ENCODE measurements at regions not wholly inside any gene's neighbourhood (a gene's known extent, or its start where the extent isn't known, plus 50 kb on each side); places are given as distances from the start of the nearest gene placed in this dataset.

DNA sequence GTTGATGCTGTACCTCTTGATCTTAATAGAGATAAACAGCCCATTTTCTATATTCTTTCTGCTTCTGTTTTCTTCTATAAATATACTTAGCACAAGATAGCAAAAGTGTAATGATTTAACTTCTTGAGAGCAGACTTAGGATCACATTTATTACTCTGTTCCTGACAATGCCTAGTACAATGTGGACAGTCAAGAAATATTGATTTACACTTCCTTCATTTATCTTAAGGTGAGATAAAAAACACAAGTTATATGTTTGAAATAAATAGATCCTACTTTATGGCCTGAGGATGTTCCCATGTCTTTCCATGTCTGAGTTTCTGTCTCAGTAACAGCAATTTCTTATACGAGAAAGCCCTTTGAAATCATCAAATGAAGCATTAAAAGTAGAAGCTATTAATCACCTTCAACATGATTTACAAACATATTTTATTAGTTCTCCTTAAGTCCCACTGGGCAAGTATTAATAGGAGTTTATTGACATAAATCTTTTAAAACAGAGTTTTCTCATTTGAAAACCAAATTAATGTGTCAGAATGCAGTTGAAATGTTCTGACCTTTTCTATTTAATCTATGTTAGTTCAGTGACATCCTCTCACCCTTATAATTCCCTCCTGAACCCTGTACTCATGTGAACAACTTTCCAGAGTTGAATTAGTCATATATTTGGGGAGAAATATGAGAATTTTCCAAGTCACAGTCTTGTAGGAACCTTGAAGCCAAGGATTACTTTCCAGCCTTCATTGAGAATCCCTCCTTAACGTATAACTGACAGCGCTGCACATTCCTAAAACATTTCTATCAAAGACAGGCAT lies 1611.7 kb upstream of the TENM4 start:
- Histone ChIP-seq H3F3A (ENCODE audit: insufficient read depth, low read length) (no peaks in the 10 kb centered on the region), H3K9me3 (ENCODE audit: low read length) (no peaks in the 10 kb centered on the region), H4K20me1 (ENCODE audit: insufficient read depth, low read length) (no peaks in the 10 kb centered on the region), H3K79me2 (ENCODE audit: insufficient read depth, low read length) (no peaks in the 10 kb centered on the region), H3K4me3 (ENCODE audit: low read depth, low read length, poor library complexity, severe bottlenecking) (no peak overlapping the region), H3K27me3 (ENCODE audit: insufficient read depth, low read length) (no peaks in the 10 kb centered on the region), H3K4me2 (ENCODE audit: low read length) (no peak overlapping the region), H2AFZ (ENCODE audit: low read length) (no peak overlapping the region), H3K27ac (ENCODE audit: low read depth, low read length, poor library complexity, severe bottlenecking) (no peak overlapping the region), H3K4me1 (ENCODE audit: insufficient read depth, low read length, severe bottlenecking) (no peaks in the 10 kb centered on the region), H3K9ac (ENCODE audit: low read length) (no peak overlapping the region), H3K36me3 (ENCODE audit: insufficient read depth, low read length) (no peaks in the 10 kb centered on the region), H3K9me2 (ENCODE audit: low read depth, low read length) (no peaks in the 10 kb centered on the region)
- TF ChIP-seq, protein P1, sequence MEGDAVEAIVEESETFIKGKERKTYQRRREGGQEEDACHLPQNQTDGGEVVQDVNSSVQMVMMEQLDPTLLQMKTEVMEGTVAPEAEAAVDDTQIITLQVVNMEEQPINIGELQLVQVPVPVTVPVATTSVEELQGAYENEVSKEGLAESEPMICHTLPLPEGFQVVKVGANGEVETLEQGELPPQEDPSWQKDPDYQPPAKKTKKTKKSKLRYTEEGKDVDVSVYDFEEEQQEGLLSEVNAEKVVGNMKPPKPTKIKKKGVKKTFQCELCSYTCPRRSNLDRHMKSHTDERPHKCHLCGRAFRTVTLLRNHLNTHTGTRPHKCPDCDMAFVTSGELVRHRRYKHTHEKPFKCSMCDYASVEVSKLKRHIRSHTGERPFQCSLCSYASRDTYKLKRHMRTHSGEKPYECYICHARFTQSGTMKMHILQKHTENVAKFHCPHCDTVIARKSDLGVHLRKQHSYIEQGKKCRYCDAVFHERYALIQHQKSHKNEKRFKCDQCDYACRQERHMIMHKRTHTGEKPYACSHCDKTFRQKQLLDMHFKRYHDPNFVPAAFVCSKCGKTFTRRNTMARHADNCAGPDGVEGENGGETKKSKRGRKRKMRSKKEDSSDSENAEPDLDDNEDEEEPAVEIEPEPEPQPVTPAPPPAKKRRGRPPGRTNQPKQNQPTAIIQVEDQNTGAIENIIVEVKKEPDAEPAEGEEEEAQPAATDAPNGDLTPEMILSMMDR (IDR thresholded peaks at IDR 0.05; ENCODE audit: low read length): no peak
- TF ChIP-seq EZH2 (IDR thresholded peaks at IDR 0.05; ENCODE audit: borderline replicate concordance, low read length): no peak

DNA sequence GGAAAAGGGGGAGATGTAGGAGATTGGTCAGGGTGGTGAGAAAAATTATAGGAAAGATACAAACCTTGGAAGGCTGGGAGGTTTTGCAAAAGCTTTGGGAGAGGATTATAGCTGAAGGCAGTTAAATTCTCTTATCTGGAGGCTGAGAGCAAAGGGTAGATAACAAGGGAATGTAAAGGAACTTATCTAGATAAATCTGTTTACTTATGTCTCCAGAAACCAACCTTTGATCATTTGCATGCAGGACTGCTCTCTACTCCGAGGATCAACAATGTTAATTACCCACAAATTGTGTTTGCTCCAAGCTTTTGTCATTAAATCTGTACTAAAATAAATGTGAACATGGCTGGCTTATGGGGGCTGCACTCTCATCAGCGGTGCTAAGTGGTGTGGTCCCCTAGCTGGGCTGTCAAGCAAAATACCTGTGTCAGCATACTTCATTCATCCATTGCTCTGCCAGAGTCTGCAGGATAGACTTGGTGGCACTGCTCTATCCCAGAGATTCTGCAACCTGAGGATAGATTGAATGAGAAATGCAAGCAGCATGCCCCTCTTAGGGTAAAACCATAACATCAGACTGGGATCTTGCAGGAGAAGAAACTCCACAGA lies 1599.2 kb upstream of the TENM4 start:
- Histone ChIP-seq H3K4me3 (ENCODE audit: low read depth, low read length, poor library complexity, severe bottlenecking) (no peak overlapping the region), H3K9me3 (ENCODE audit: low read length) (no peaks in the 10 kb centered on the region), H3K4me2 (ENCODE audit: low read length) (no peak overlapping the region), H3K36me3 (ENCODE audit: insufficient read depth, low read length) (no peaks in the 10 kb centered on the region), H3K9ac (ENCODE audit: low read length) (no peak overlapping the region), H4K20me1 (ENCODE audit: insufficient read depth, low read length) (no peaks in the 10 kb centered on the region), H3K27me3 (ENCODE audit: insufficient read depth, low read length) (no peaks in the 10 kb centered on the region), H3K4me1 (ENCODE audit: insufficient read depth, low read length, severe bottlenecking) (no peaks in the 10 kb centered on the region), H3K9me2 (ENCODE audit: low read depth, low read length) (no peaks in the 10 kb centered on the region), H3K79me2 (ENCODE audit: insufficient read depth, low read length) (no peaks in the 10 kb centered on the region), H2AFZ (ENCODE audit: low read length) (no peak overlapping the region), H3K27ac (ENCODE audit: low read depth, low read length, poor library complexity, severe bottlenecking) (no peak overlapping the region), H3F3A (ENCODE audit: insufficient read depth, low read length) (no peaks in the 10 kb centered on the region)
- TF ChIP-seq EZH2 (IDR thresholded peaks at IDR 0.05; ENCODE audit: borderline replicate concordance, low read length): no peak
- TF ChIP-seq, protein P1 (IDR thresholded peaks at IDR 0.05; ENCODE audit: low read length): no peak

DNA sequence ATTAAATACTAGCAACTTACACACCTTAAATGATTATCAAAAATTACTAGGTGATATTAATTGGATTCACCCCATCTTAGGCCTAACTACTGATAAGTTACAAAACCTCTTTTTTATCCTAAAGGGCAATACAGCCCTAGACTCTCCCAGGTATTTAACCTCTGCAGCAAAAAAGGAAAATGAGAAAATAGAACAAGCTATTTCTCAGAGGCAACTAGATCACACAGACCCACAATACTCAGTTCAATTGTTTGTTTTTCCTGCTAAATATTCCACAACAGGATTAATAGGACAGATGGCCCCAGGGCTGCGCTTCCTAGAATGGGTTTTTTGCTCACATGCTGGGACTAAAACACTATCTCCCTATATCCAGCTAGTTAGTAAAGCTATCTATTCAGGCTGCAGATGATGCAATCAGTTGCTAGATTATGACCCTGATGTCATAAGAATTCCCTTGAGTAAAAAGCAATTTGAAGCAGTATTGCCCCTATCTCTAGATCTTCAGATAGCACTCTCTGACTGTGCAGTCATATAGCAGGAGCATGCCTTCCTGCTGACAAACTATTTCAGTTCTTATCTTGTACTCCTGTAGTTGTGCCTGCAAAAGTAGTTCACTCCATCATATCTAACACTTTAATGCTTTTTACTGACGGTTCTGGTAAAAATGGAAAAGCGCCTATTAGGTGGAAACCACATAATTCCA lies 1595.5 kb upstream of the TENM4 start:
- Histone ChIP-seq H4K20me1 (ENCODE audit: insufficient read depth, low read length) (no peaks in the 10 kb centered on the region), H3K4me1 (ENCODE audit: insufficient read depth, low read length, severe bottlenecking) (no peaks in the 10 kb centered on the region), H3K9me2 (ENCODE audit: low read depth, low read length) (no peaks in the 10 kb centered on the region), H3K9ac (ENCODE audit: low read length) (no peak overlapping the region), H3K4me3 (ENCODE audit: low read depth, low read length, poor library complexity, severe bottlenecking) (no peak overlapping the region), H3K79me2 (ENCODE audit: insufficient read depth, low read length) (no peaks in the 10 kb centered on the region), H3K27ac (ENCODE audit: low read depth, low read length, poor library complexity, severe bottlenecking) (no peak overlapping the region), H2AFZ (ENCODE audit: low read length) (no peak overlapping the region), H3K4me2 (ENCODE audit: low read length) (no peak overlapping the region), H3K27me3 (ENCODE audit: insufficient read depth, low read length) (no peaks in the 10 kb centered on the region), H3K36me3 (ENCODE audit: insufficient read depth, low read length) (no peaks in the 10 kb centered on the region), H3K9me3 (ENCODE audit: low read length) (no peaks in the 10 kb centered on the region), H3F3A (ENCODE audit: insufficient read depth, low read length) (no peaks in the 10 kb centered on the region)
- TF ChIP-seq EZH2 (IDR thresholded peaks at IDR 0.05; ENCODE audit: borderline replicate concordance, low read length): no peak
- TF ChIP-seq, protein P1 (IDR thresholded peaks at IDR 0.05; ENCODE audit: low read length): no peak

Data from OCI-LY1 (cell line).